NCI-H1436 (cell line): ENCODE measurements at regions not wholly inside any gene's neighbourhood (a gene's known extent, or its start where the extent isn't known, plus 50 kb on each side); places are given as distances from the start of the nearest gene placed in this dataset.
"Not testable (repeated sequence)": the region's sequence is repeated elsewhere in the genome, so short reads cannot be mapped to it uniquely, and the experiment has no call there.

Source experiments
- DNase-seq: peaks from one replicate; lab custom pipeline; 2025; lab: John Stamatoyannopoulos, UW

DNA sequence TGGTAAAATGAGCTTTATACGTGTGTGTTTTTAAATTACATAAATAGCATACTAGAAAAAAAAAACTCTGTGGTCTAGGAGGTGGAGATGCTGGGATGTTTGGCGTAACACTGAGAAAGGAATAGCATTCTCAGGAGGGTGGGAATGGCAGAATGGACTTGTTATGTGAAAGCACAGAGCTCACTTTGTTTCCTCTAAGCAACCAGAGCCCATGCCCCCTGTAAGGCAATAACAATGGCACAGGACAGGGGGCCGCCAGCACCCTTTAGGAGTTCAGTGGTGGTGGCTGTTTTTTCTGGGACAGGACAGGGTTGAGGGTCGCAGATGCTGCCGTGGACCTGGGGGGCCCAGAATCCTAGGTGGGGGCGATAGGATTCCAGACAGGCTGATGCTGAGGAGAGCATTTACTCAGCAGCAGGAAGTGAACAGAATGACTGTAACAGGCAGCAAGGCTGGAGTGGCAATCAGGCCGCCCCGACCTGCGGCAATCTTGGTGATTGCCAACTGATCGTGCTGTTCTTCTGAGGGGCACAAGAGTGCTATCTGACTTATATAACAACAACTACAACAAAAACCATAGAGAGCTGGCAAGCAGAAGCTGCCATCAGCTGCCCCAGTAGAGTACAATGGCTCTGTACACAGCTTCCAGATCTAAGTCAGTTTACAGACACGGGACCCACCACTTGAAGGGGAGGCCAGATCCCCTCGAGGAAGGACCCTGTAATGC is 160.4 kb downstream of the UACA start:
- DNase-seq, result no peak

- no peak for DNase-seq
Observed at GRCh38 chr15:70602281-70602680, 161.1 kb downstream of the UACA start.

DNA sequence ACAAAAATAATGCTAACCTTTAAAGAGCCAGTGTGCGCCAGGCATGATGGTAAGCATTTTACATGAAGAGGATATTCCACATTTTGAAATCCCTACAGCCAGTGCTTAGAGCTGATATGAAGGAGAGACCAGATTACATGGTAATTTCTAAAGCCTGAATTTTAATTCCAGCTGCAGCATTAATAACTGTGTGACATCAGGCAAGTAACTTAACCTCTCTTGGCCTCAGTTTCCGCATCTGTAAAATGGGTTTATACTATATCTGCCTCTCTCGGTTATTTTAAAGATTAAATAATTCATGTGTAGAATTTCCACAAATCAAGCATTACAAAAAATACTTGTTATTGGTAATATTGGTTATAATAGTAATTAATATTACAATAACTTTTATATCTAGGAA is 165.4 kb downstream of the UACA start:
- DNase-seq, result no peak

DNA sequence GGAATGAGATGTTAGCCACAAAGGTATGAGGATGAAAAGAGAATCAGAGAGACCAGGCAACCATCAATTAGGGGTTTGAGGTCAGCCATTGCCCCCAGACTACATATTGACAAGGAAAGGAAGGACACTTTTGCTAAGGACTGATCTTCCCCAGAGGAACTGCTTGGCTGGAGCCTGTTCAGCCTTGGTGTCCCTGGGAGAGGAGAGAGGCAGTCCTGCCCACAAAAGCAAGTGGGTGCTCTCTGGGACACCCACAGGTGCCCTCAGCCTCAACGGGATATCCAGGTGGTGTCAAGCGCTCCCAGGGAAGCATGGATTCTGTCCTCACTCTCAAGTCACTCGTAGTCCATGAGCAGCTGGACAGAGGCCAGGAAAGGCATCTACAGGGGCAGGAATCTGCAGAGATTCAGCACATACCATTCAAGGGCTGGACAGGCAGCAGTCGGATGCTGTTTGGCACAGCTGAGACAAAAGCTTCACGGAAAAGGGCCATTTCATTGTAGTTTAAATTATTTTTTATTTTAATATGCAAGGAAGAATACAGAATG is 166.2 kb downstream of the UACA start:
- no peak for DNase-seq

GRCh38 chr15:70596354-70597055 is 166.9 kb downstream of the UACA start:
- DNase-seq, result no peak

DNA sequence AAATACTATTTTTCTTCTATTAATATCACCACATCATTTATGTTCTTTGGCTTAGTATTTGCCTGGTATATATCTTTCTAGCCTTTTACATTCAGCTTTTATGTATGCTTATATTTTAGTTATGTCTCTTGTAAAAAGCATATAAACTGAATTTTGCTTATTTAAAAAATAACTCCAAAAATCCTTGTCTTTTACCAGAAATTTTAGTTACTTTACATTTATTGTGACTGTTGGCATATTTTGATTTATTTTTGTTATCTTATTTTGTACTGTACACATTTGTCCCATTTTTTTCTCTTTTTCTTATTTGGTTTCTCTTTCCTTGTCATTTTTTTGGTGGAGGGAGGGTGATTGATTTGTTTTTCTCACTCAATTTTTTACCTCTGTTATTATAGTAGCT is 169.6 kb downstream of the UACA start:
- no peak for DNase-seq

DNA sequence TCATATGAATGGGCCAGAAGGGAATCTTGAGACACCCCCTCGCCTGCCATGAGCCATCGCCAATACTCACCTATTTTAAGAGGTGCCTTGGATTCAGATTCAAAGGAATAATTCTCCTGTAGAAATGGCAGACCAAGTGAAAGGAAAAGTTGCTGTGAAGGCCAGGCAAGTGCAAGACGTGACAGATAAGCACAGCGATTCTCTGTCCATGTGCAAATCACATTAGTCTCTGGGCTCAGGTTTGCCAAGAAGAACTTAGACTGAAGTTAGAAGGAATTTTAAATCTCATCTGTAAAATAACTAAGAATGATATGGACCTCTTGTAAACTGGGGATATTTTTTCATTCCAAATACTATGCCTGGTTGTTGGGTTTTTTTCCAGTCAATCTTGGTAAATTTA is 173.6 kb downstream of the UACA start:
- DNase-seq, result no peak

GRCh38 chr15:70589221-70589620 is 174.1 kb downstream of the UACA start:
- no peak for DNase-seq

DNA sequence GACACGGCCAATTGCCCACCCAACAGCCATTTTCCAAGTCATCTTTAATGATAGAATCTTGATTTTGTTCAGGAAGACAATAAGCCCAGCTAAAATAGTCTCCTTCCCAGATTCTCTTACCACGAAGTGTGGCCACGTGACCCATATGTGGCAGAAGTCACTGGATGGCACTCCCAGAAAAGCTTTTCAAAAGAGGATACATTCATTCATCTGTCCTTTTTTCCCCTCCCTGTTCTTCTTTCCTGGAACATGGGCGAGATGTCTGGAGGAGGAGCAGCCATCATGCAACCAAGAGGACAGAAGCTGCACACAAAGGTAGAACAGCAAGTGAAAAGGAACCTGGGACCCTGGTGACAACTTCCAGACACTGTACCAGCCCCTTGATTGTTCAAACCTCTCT is 174.7 kb downstream of the UACA start:
- DNase-seq, result no peak

DNA sequence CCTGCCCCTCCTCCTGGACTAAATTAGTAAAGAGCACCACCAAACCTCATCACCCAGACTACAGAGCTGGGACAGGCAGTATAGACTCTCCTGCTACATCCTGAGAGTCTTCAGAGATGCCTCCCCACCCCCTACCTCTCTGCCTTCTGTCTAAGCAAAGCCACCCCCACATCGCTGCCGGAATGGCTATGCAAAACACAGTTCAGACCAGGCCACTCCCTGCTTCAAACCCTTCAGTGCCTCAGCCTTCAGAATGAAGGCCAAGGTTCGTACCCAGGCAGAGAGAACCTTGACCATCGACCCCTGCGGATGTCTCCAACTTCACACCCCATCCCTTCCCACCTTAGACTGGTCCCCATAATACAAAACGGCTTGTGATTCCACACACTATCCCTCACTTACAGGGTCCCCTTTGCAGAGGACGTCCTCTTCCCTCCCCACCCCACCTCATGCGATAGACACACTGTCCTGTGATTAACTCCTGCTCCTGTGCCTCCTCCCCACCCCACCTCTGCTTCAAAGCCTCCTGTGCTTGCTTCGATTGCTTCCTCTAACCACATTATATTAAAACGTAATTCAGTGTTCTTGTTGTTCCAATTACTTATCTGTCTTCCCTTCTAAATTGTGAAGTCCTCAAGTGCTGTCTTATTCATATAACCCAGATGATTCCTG is 175.3 kb downstream of the UACA start:
- no peak for DNase-seq

DNA sequence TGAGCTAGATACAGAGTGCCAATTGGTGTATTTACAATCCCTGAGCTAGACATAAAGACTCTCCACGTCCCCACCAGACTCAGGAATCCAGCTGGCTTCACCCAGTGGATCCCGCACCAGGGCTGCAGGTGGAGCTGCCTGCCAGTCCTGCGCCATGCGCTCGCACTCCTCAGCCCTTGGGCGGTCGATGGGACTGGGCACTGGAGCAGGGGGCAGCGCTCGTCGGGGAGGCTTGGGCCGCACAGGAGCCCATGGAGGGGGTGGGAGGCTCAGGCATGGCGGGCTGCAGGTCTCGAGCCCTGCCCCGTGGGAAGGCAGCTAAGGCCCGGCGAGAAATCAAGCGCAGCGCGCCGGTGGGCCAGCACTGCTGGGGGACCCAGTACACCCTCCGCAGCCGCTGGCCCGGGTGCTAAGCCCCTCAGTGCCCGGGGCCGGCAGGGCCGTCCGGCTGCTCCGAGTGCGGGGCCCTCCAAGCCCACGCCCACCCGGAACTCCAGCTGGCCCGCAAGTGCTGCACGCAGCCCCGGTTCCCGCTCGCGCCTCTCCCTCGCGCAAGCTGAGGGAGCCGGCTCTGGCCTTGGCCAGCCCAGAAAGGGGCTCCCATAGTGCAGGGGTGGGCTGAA is 176.2 kb downstream of the UACA start:
- DNase-seq, result not testable (repeated sequence)

- DNase-seq, result no peak
Observed at GRCh38 chr15:70586241-70586640, 177.1 kb downstream of the UACA start.

- no peak for DNase-seq
Observed at GRCh38 chr15:70585707-70586034, 177.7 kb downstream of the UACA start.

DNA sequence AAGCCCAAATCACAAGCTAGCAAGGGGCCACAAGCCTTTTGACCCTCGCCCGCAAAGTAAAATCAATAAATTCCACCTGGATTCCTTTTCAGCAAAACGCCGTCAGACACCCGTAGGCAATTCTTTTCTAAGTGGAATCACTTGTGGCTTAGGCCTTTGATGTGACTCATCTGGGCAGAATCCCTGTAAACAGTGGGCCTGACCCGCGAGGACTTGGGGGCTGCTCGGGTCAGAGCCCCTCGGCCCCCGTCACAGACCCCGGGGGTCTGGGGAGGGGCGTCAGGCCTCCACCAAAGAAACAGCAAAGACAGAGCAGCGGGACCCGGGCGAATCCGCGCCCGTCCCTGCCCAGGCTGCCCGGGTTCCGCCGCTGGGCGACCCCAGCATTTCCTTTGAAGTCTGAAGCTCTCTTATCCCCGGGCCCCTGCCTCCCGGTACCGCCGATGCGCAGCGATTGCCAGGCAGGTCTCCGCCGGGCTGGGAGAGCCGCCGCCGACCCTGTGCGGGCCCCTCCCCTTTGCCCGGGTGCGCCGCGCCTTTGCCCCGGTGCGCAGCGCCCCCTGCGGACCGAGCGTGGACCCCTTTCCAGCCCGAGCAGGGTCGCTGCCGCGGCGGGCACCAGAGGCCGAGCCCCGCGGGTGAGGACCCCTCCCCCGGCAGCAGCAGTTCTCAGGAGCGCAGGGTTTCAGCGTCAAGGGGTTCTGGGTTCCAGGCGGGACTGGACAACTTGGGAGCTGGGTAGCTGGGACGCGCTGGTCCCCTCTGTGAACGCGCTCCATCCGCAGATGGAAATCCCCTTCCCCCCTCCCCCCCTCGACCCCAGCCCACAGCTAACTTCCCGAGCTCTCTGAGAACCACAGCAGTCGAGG is 178.3 kb downstream of the UACA start:
- no peak for DNase-seq

- DNase-seq, result no peak
Observed at GRCh38 chr15:70584441-70584837, 178.9 kb downstream of the UACA start.

GRCh38 chr15:70583006-70583405 is 180.4 kb downstream of the UACA start:
- no peak for DNase-seq

GRCh38 chr15:70582143-70582945 is 181.0 kb downstream of the UACA start:
- DNase-seq, result peak; percentile 1

DNA sequence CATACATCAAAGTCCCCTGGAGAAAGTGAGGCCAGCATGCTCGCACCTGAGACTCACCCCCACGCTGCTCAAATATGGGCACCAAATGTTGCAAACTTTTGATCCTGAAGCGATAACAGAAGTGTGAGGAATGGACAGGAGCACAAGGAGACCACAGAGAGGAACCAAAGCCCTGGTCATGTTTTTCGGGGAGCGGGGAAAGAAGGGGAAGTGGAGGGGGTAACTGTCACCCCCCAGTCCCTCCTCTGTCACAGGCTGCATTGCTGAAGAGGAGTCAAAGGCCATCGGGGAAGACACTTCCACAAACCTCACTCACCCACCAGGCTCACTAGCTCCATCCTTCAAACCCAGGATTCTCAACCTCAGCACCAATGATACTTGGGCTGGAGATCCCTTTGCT is 182.4 kb downstream of the UACA start:
- DNase-seq, result no peak

DNA sequence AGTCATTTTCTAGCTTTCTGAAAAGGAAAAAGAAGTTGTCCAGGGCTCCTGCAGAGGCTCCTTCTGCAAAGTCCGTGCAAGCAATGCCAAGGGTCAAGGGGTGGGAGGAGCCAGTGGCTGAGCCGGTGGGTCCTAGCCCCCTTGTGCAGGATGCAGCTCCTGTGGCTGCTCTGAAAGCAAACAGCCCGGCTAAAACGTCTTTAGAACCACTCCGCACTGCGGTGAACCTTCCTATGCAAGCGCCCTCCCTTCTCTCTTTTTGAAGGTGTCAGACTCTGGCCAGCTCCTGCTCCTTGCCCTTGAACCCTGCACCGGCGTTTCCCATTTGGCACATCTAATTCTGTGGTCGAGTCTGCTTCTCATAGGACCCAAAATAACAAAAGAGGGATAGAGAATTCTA is 183.1 kb downstream of the UACA start:
- DNase-seq, result no peak

DNA sequence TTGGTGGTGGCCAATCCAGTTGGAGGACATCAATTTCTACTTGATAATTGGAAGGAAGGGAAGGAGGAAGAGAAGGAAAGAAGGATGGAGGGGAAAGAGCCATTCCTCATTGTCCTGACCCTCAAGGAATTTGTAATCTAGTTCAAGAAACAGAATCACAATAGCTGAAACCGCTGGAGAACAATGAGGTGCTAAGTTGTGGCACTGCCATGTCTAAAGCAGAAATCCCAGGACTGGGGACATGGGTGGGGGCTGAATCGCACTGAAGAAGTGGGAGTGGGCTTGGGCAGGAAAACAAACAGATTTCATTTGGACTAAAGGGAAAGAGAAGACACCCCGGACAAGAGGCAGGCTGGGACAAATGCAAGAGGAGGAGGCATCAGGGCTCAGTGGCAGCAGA is 183.6 kb downstream of the UACA start:
- no peak for DNase-seq

DNA sequence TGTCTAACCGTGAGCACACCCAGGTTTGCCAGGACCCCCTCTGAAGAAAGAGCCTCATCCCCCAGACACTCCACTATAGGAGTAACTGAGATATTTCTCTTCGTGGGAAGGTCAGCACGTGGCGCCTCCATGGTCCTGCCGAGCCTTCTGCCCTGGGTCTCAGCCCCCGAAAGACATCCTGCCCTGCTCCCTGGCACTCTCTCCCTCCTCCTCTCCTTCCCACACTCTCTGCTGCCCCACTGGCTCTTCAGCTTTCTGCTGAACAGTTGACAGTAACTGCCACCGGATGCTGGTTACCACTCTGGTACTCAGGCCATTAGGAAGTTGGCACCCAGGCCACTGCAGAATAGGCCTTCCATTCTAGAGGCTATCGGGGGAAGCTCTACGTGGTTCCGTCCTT is 185.2 kb downstream of the UACA start:
- DNase-seq, result no peak
